Endothelial cell of hepatic sinusoid (primary cell): ENCODE measurements at regions not wholly inside any gene's neighbourhood (a gene's known extent, or its start where the extent isn't known, plus 50 kb on each side); places are given as distances from the start of the nearest gene placed in this dataset.
"Not testable (repeated sequence)": the region's sequence is repeated elsewhere in the genome, so short reads cannot be mapped to it uniquely, and the experiment has no call there.

ENCODE experiments used
- in situ Hi-C: cut with HindIII; loops from 2 replicates; pipeline ENCODE4 v1.10.0; 2017; ENCODE audit warnings: low sequenced_read_pairs

DNA sequence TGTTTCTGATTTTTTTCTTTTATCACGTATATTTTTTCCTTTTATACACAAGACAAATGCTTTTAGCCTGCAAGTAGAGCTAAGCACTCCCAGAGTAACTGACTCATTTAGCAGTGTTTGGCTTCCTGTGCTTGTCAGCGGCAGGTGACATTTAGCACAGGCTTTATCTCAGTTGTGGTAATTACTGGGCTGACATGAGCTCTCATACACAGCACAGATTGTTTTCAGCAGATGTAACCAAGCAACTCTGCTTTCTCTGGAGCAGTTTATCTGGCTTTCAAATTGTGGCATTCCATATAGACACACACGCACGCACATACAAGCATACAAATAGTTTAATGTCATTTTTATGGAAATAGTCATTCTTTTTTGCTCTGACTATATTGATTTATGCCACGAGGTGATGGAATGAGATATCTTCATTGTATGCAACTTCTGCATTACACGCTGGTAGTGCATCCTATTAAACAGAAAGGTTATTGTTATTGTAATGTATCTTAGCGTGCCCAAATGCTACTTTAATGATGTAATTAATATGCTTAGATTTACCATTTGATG lies 379.0 kb upstream of the GRAMD2B start:
- in situ Hi-C loops = no loop called here

DNA sequence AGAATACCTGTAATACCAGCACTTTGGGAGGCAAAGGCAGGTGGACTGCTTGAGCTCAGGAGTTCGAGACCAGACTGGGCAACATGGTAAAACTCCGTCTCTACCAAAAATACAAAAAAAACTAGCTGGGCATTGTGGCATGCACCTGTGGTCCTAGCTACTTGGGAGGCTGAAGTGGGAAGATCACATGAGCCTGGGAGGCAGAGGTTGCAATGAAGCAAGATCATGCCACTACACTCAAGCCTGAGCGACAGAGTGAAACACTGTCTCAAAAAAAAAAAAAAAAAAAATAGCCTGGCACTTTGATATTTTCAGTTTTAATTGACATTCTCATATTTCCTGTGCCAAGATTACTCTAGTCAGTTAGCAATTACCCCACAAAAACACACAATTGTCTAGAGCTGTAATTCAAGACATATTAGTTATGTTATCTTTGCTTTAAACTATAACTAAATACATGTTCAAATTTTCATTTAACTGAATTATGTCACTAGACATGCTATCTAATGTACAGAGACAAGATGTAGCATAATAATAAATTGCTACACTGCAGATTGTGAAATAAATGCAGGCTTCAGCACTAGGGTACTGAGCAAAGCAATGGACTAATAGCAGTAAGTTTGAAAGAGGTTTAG lies 378.2 kb upstream of the GRAMD2B start:
- in situ Hi-C loops = no loop called here

DNA sequence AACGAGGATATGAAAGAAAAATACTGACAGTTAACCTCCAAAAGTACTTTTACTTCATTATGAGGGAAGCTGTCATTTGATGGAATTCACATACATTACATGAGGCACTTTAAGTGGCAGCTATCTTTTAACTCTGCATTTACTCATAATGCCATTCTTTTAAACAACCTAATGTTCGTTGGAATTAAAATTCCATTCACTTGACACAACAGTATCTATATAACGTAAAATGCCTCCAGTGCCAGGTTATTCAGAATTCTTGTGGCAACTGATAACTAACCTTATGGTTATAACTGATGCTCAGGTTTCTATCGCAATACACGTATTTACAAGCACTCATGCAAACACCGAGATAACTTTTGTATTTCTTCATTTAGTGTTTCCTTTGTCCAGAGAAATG lies 376.9 kb upstream of the GRAMD2B start:
- in situ Hi-C loops = no loop called here

DNA sequence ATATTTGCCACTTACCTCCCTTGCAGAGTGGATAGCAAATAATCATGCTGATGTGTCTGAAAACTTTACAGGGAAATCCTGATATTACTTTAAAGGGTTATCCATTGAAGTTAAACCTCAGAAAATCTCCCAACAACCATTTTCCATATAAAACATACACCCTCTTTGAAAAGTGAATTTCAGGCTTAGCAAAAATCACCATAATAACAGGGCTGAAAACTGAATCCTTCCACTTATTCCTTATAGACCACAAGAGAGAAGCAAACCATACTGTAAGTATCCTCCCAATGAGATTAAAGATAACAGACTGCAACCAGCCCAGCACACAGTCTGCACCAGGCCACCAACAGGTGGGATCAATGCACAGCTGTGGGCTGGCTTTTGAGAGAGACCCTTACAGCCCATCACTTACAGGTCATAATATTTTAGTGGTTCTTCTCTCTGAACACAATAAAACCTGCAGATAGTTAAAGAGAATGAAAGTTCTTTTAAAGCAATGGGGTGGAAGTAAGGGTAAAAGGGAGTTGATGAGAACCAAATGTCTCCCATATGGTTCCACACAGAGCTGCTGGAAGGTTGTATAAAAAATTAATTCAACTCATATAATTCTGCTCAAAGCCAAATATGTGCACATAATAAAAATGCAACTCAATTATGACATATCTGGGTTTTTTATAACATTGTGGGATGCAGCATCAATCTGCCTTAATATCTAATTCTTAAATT lies 376.2 kb upstream of the GRAMD2B start:
- in situ Hi-C loops = no loop called here

DNA sequence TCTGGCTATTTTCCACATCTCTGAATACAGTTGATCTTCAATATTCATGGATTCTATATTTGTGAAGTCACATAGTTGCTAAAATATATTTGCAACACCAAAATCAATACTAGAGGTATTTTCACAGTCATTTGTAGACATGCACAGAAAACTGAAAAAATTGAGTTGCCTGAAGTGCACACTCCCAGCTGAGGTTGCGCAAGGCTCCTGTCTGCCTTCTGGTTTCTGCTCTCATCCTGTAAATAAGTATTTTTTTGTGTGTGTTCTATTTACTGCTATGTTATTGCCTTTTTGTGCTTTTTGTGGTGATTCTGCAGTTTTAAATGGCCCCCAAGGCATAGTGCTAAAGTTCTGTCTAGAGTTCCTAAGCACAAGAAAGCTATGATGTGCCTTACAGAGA lies 371.1 kb upstream of the GRAMD2B start:
- in situ Hi-C loops = no loop called here

DNA sequence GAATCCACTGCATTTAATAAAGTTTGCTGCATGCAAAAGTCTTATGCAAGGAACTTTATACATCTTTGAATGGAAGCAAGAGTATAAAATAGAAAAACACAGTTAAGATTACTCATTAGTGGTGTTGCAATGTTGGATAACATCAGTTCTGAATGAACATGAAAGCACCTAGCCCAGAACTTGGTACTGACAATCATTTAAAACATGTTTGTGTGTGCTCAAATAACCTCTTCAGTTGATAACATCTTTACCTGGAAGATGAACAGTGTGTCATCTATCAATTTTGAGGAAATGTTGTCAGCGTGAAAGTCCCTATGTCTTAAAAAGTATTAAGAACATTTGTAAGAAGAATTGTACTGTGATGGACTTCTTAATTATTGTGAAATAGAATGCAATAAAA lies 370.4 kb upstream of the GRAMD2B start:
- in situ Hi-C loops = no loop called here

DNA sequence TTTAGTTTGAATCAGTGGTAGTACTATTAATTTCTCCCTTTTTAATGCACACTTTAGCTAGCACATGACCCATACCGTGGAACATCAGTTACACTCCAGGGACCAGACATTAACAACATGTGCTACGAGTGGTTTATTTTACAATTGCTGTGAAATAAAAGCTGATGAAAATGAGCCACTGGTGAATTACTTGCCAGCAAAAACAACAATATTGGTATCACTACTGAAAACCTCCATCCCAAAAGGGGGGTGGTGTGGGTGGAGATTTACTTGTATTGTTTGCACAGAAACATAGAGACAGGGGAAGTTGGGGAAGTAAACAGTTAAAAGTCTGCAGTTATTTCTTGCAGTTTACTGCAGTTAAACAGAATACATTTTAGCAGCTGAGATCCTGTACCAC lies 369.6 kb upstream of the GRAMD2B start:
- in situ Hi-C loops = no loop called here

DNA sequence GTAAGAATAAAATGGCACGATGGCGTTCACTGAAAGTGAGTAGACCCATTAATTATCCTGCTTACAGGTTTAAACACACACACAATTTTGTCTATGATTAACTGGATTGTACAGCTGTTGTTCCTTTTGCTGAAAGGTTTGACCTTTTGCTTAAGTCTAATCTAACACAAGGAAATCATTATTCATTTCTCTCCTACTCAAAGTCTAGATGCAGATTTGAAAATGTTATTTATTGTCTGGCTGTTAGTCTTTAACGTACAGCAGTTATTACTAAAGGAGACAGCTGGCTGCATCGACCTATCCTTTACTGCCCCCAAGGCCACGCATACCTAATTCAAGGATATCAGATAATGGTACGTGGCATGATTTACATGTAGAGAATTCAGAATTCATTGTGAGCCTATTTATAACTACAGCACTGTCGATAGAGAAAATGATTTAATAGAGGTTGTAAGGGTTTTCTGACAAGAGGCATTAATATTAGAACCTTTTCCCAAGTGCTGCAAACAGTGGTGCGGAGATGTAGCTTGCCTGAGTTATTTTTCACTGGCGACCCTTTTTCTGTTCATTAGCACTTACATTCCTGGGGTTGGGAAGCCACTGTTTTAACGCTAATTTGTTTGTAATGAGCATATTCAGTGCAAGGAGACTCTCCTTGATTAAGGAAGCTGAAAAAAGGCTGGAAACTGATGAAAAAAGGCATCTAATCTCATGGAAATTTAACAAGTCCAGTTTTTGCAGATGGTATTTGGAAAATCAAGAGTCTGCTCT lies 368.4 kb upstream of the GRAMD2B start:
- in situ Hi-C loops = no loop called here

DNA sequence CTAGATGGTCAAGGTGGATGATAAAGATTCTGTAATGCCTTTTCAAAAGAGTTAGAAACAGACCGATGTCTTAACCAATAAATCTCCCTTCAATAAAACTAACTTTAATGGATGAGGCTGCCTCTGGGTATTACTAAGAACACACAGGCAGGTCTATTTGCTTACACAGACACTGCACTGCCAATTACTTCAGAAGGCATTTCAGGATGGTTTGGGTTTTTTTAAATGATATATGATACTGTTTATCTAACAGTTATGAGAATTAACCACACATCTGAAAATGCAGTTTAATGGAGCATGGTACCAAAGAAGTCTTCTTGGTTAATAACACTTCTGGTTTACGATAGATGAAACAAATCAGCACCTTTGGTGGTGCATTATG lies 367.9 kb upstream of the GRAMD2B start:
- in situ Hi-C loops = no loop called here

DNA sequence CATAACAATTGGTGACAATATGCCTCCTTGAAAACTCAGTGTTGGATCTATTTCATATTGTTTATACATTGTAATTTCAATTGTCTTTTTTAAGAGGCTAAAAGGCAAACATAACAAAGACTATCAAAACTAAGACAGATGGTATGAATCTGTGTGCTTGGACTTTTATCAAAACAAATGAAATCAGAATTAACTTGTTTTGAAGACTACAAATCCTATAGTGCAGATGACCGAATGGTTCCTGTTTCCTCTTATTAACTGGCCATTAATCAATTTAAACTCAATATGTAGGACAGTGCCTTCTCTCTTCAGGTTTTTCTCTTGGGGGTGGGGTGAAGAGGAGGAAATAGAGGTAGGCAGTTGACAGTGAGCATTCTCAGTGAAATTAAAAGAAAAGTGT lies 366.9 kb upstream of the GRAMD2B start:
- in situ Hi-C loops = no loop called here

DNA sequence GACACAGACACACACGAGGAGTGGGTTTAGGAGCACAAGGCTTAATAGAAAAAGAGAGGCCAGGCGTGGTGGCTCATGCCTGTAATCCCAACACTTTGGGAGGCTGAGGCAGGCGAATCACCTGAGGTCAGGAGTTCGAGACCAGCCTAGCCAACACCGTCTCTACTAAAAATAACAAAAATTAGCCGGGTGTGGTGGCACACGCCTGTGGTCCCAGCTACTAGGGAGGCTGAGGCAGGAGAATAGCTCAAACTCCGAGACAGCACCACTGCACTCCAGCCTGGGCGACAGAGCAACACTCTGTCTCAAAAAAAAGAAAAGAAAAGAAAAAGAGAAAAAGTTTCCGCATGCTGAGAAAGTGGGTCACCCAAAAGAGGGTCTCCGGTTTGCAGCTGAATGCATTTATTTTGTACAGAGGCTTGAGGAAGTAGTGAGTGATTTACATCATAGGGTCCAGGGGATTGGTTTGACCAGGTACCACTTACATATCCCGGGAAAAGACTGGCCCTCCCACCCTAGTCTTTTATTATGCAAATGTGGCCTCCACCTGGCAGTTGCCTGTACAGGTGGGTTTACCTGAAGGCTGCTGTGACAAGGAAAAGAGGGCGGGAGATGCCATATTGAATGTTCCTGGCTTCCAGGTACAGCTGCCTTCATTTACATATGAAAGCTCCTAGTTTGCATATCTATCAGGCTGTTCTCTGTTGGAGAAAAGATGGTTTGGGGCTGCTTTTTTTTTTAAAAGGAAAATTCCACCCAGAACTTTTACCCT lies 366.2 kb upstream of the GRAMD2B start:
- in situ Hi-C loops = no loop called here

DNA sequence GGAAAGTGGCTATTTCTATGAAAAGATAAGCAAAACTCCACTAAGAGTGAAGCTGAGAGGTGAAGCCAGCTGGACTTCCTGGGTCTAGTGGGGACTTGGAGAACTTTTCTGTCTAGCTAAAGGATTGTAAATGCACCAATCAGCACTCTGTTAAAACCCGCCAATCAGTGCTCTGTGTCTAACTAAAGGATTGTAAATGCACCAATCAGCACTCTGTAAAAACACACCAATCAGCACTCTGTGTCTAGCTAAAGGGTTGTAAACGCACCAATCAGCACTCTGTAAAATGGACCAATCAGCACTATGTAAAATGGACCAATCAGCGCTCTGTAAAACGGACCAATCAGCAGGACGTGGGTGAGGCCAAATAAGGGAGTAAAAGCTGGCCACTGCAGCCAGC lies 364.8 kb upstream of the GRAMD2B start:
- in situ Hi-C loops = not testable (repeated sequence)

DNA sequence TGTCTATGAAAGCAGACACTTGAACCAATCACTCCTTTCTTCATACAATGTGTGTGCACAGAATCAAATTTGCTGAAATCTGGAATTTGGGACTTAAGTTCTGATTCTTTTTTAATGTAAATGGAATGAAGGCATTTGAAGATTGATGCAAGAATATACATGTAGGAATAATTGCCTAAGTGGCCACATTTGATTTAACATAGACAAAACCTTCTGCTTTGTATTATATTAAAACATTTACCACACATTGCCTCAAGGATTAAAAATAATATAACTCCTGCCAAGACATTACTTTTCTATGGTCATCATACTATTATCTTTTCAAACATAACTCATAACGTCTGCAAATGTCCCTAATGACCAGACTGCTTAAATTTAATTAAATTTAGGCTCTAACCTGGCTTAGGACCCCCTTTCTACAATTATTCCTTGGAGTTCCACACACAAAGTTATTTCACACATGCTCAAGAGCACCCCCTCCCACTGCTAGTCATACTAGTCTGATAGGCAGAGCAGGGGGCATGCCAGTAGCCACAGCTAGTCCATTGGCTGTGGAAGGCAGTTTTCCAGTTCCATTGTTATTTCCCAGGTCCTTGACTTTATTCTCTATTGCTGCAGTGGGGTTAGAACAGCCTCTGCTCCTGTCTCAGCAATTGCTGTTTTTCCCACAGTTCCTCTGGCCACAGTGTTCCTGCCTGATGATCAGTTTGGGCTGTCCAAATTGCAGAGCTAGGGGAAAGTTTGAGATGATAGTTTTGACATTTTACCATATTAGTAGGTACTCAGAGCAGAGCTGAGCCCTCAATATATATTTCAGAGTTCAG lies 360.6 kb upstream of the GRAMD2B start:
- in situ Hi-C loops = no loop called here

DNA sequence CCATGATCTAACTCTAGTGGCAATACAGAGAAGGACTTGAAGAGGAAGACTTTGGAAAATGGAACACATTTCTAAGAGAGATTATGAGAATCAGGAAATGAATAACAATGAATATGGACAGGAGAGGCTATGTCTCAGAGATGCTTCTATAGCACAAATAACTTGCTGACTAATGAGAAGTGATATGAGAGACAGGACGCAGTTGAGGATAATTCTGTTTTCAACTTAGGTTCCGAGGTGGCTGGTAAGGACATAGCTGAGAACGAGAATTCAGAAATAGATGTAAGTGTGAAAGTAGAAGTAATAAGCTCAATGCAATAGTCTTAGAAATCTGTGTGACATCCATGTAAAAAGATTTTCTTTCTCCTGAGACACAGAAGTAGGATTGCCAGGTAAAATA lies 358.1 kb upstream of the GRAMD2B start:
- in situ Hi-C loops = no loop called here

DNA sequence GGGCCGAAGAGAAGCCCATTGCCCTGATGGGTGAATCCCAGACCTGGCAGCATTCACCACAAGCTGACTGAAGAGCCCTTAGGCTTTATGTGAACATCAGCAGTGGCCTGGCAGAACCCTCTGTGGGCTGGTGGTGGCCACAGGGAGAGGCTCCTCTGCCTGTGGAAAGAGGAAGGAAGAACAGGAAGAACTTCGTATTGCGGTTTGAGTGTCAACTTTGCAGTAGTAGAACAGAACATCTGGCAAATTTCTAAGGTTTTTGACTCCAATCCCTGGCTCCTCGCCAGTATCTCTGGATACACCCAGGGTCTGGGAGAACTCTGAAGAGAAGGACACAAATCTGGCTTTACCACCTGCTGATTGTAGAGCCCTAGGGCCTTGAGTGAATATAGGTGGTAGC lies 356.4 kb upstream of the GRAMD2B start:
- in situ Hi-C loops = no loop called here

DNA sequence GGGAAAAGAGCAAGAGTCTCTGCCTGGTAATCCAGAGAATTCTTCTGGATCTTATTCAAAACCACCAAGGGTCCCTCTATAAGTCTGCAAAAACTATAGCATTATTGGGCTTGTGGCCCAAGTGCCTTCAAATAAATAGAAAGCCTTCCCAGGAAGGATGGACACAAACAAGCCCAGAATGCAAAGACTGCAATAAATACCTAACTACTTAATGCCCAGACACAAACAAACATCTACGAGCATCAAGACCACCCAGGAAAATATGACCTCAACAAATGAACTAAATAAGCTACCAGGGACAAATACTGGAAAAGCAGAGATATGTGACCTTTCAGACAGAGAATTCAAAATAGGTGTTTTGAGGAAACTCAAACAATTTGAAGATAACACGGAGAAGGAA lies 355.8 kb upstream of the GRAMD2B start:
- in situ Hi-C loops = no loop called here

DNA sequence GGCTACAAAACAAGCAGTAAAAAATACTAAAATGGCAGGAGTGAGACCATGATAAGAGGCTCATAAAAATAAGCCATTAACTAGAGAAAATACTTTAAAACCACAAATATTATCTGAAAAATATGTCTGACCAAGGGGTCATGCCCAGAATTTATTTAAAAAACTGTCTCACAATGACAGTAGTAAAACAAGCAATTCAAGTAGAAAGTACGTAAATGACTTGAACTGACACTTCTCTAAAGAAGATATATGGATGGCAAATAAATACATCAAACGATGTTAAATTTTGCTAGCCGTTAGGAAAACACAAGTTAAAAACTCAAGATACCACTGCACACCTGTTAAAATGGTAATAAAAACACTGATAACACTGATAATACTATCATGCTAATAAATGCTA lies 353.9 kb upstream of the GRAMD2B start:
- in situ Hi-C loops = no loop called here

DNA sequence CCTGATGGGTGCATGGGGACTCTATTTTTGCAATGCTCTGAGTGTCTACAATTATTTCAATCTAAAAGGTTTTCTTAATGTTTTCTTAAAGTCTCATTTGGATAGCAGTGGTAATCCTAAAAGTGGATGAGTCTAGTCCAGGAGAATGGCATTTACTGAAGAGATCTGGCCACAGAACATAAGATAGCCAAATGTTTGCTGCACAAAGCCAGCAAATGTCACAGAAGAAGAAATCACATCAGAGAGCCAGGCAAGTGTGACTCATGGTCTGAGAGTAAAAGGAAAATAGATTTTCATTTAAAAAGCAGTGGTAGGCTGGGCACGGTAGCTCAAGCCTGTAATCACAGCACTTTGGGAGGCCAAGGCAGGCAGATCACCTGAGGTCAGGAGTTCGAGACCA lies 352.7 kb upstream of the GRAMD2B start:
- in situ Hi-C loops = no loop called here

DNA sequence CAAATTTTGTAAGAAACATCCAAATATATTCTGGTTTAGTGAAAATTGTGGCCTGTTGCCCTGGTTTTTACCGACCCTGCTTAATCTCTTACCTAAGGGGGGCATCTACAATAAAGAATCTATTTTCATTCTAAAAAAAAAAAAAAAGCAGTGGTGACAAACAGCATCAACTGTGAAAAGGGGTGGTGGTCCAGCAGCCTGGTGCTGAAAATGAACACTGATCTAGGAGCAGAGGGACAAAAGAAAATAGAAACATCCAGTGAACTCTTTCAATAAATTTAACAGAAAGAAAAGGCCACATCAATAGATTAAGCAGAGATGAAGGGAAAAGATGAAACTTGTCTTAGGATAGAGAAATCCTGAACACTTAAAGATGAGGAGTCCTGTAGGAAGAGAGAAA lies 348.7 kb upstream of the GRAMD2B start:
- in situ Hi-C loops = no loop called here

DNA sequence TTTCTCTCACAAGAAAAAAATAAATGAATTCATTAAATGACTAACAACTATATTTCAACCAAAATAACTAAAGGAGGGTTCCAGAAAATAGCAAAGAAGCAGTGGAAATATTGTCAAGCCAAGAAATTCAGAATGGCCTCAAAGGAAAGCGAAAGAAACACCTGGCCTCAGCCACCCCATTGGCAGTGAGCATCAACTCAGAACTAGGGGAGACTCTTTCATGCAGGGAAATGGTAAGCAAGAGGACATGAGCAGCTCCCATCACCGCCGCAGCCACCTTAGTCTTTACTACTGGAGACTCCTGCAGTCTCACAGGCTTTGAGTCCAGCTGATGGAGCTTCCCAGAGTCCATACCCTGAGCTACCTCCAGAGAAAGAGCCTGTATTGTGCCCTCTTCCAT lies 343.9 kb upstream of the GRAMD2B start:
- in situ Hi-C loops = no loop called here
